GM18511 (cell line): ENCODE measurements at regions not wholly inside any gene's neighbourhood (a gene's known extent, or its start where the extent isn't known, plus 50 kb on each side); places are given as distances from the start of the nearest gene placed in this dataset.

Experiments
- ATAC-seq: cut with Tn5 transposase; IDR thresholded peaks from one replicate; pipeline ENCODE4 v1.9.1; 2021; ENCODE audit warnings: mild to moderate bottlenecking, moderate library complexity; ENCODE audit not compliant: unreplicated experiment

GRCh38 chr20:63073738-63074065 is 66.9 kb upstream of the BHLHE23 start:
- ATAC-seq = no peak

GRCh38 chr20:63072991-63073737 is 66.4 kb upstream of the BHLHE23 start:
- ATAC-seq = no peak

GRCh38 chr20:63072231-63072791 is 65.5 kb upstream of the BHLHE23 start:
- no peak for ATAC-seq

- ATAC-seq = no peak
Measured at GRCh38 chr20:63071541-63072181, 64.9 kb upstream of the BHLHE23 start.

- ATAC-seq = no peak
Measured at GRCh38 chr20:63070771-63071540, 64.2 kb upstream of the BHLHE23 start.

- ATAC-seq = no peak
Measured at GRCh38 chr20:63070301-63070625, 63.5 kb upstream of the BHLHE23 start.

- ATAC-seq = no peak
Measured at GRCh38 chr20:63068711-63069367, 62.1 kb upstream of the BHLHE23 start.

GRCh38 chr20:63067721-63068560 is 61.2 kb upstream of the BHLHE23 start:
- ATAC-seq = no peak

- ATAC-seq = no peak
Measured at GRCh38 chr20:63067266-63067635, 60.5 kb upstream of the BHLHE23 start.

- ATAC-seq = no peak
Measured at GRCh38 chr20:63066506-63067265, 59.9 kb upstream of the BHLHE23 start.

- ATAC-seq = no peak
Measured at GRCh38 chr20:63065911-63066310, 59.1 kb upstream of the BHLHE23 start.

GRCh38 chr20:63064745-63065711 is 58.3 kb upstream of the BHLHE23 start:
- ATAC-seq = no peak

GRCh38 chr20:63064310-63064709 is 57.5 kb upstream of the BHLHE23 start:
- ATAC-seq = no peak

- no peak for ATAC-seq
Measured at GRCh38 chr20:63062188-63063140, 55.7 kb upstream of the BHLHE23 start.

GRCh38 chr20:63061771-63062100 is 55.0 kb upstream of the BHLHE23 start:
- ATAC-seq = no peak

- ATAC-seq = no peak
Measured at GRCh38 chr20:63061051-63061770, 54.4 kb upstream of the BHLHE23 start.
